BJ (cell line): ENCODE measurements at regions not wholly inside any gene's neighbourhood (a gene's known extent, or its start where the extent isn't known, plus 50 kb on each side); places are given as distances from the start of the nearest gene placed in this dataset.

Source experiments
- CTCF ChIA-PET: fragments of 350-600 bp; formaldehyde crosslinking; extraction: SDS; loops from one replicate; lab custom pipeline; 2021; ENCODE audit warnings: antibody characterized with exemption, inconsistent platforms; lab: Yijun Ruan, JAX
- POLR2A ChIA-PET: fragments of 300-600 bp; sonication (Branson Sonifier 250); formaldehyde crosslinking; extraction: SDS; loops from one replicate; lab custom pipeline; 2021; ENCODE audit warnings: antibody characterized with exemption; lab: Charles Lee
- DNase-seq: peaks from one replicate; pipeline ENCODE4 v3.0.0-alpha.2; 2011; ENCODE audit warnings: low read depth
- H3K27me3 ChIP-seq: 2 replicates; pipeline ENCODE4 v1.6.0; 2011; ENCODE audit warnings: low read length; ENCODE audit not compliant: control insufficient read depth, insufficient read depth
- H3K36me3 ChIP-seq: 2 replicates; pipeline ENCODE4 v1.5.1; 2011; ENCODE audit warnings: low read length; ENCODE audit not compliant: control insufficient read depth, insufficient read depth
- H3K4me3 ChIP-seq: 2 replicates; pipeline ENCODE4 v1.5.1; 2011; ENCODE audit warnings: low read depth, mild to moderate bottlenecking, control low read depth, low read length
- CTCF ChIP-seq: IDR thresholded peaks from 2 replicates; pipeline ENCODE4 v1.5.1; 2011; ENCODE audit warnings: low read depth, mild to moderate bottlenecking, control low read depth, inconsistent platforms, low read length, moderate library complexity; ENCODE audit not compliant: insufficient read depth

DNA sequence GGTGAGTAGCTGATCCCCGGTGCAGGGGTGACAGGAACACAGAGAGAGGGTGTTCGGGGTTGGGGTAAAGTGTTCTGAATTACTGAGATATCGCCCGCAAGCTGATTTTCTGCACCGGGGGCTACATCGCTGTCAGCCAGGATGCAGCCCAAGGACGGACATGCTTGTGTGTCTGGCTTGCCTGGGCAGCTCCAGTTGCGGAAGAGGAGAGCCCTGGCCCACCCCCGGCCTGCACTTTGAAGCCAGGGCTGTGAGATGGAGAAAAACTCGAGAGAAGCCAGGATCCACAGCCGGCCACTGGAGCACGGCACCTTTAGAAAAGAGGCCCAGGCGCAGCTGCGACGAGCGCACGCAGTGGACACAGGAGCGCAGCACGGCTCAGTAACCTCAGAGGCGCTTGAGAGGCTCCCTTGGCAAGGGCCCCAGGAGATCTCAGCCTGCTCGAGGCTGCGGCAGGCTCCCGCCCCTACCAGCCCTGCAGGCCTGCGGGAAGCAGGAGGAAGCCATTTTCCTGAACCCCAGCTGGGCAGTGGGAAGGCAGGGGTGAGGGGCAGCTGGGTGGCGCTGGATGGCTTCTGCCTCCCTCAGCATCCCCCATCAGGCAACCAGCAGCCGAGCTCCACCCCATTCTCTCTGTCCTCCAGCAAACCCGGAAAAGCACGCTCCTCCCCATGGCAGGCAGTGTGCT lies 59.2 kb downstream of the C9orf50 start:
- Histone ChIP-seq H3K36me3 (no peaks in the 10 kb centered on the region), H3K4me3 (no peak overlapping the region), H3K27me3 (no peaks in the 10 kb centered on the region)
- CTCF ChIA-PET = interaction anchor here (0.7 to 1.9 kb wide), 2 partner anchors 8 to 26 kb away, joined by 3 to 5 read pairs; no protein-coding TSS in a partner anchor
- no peak for DNase-seq
- POLR2A ChIA-PET = interaction anchor here (0.6 kb wide), 1 partner anchor 52 kb away, joined by 4 read pairs; no protein-coding TSS in a partner anchor
- TF ChIP-seq CTCF = no peak

- no peak for TF ChIP-seq CTCF
- Histone ChIP-seq H3K27me3 (no peaks in the 10 kb centered on the region), H3K36me3 (no peaks in the 10 kb centered on the region), H3K4me3 (no peak overlapping the region)
- no peak for DNase-seq
- CTCF ChIA-PET = interaction anchor here (0.7 to 1.9 kb wide), 2 partner anchors 9 to 26 kb away, joined by 3 to 5 read pairs; no protein-coding TSS in a partner anchor
- POLR2A ChIA-PET = interaction anchor here (0.6 kb wide), 1 partner anchor 383 kb away, joined by 3 read pairs; the partner anchor contains the start of gene IER5L
These were observed 60.0 kb downstream of the C9orf50 start for GRCh38 chr9:129560881-129561306.

DNA sequence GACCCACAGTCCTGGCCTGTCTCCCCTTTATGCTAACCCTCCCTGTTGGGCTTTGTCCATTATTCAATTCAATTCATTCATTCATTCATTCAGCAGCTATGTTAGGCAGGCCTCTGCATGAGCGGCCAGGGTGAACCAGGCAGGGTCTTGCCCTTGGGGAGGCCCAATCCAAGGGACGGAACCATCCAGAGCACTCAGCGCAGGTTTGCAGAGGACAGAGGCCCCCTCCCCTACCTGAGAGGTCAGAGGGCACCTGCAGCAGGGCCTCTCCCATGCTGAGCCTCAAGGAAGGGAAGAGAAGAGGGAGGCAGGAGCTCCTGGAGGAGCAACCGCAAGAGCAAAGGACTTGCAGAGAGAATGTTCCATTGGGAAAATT lies 61.4 kb downstream of the C9orf50 start:
- no peaks in the 10 kb centered on the region for H3K27me3 ChIP-seq
- no peak overlapping the region for H3K4me3 ChIP-seq
- H3K36me3 ChIP-seq = no peaks in the 10 kb centered on the region
- no peak for DNase-seq
- no peak for TF ChIP-seq CTCF
- ChIA-PET POLR2A (no interaction called here), CTCF (interaction anchor here (0.7 to 1.6 kb wide), 2 partner anchors 49 to 52 kb away, joined by 3 read pairs; no protein-coding TSS in a partner anchor)

- H3K36me3 ChIP-seq = no peaks in the 10 kb centered on the region
- no peaks in the 10 kb centered on the region for H3K27me3 ChIP-seq
- TF ChIP-seq CTCF = no peak
- no peak overlapping the region for H3K4me3 ChIP-seq
- ChIA-PET CTCF (interaction anchor here (0.7 to 1.6 kb wide), 3 partner anchors 11 to 53 kb away, joined by 3 read pairs; no protein-coding TSS in a partner anchor), POLR2A (no interaction called here)
- DNase-seq = no peak
These were observed 62.1 kb downstream of the C9orf50 start for GRCh38 chr9:129558551-129559505.
